Stimulated activated CD4-positive, alpha-beta T cell treated with anti-CD3 and anti-CD28 coated beads, TNF-alpha, amount 100 ng/mL, for 1 hour (primary cell): ENCODE measurements at regions not wholly inside any gene's neighbourhood (a gene's known extent, or its start where the extent isn't known, plus 50 kb on each side); places are given as distances from the start of the nearest gene placed in this dataset.

ENCODE experiments used
- DNase-seq, 3 donors: peaks; one replicate each; pipeline ENCODE4 v3.0.0-alpha.2; 2020; ENCODE audit warnings: low read depth in 3 of 3, low spot score in 1 of 3

DNA sequence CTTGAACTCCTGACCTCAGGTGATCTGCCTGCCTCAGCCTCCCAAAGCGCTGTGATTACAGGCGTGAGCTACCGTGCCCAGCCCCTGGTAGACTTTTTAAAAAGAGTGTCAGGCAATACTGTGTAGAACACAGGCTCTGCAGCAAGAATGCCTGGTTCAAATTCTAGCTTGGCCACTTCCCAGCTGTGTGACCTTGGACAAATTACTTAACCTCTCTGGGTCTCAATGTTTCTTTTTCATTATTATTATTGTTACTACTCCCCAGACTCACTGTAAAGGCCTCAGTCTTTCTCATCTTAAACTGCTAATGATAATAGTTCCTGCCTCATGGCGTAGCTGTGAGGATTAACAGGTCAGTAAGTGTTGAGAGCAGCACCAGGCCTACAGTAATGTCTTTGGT lies 114.3 kb downstream of the LITAF start:
- DNase-seq = no peak

DNA sequence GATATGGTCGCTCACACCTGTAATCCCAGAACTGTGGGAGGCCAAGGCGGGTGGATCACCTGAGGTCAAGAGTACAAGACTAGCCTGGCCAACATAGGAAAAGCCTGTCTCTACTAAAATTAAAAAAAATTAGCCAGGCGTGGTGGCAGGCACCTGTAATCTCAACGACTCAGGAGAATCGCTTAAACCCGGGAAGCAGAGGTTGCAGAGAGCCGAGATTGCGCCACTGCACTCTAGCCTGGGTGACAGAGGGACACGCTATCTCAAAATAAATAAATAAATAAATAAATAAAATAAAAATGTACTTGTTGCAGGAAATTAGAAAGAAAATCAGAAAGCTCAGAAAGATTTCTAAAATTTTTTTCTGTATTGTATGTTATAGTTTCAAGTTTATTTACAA lies 113.9 kb downstream of the LITAF start:
- DNase-seq = no peak

DNA sequence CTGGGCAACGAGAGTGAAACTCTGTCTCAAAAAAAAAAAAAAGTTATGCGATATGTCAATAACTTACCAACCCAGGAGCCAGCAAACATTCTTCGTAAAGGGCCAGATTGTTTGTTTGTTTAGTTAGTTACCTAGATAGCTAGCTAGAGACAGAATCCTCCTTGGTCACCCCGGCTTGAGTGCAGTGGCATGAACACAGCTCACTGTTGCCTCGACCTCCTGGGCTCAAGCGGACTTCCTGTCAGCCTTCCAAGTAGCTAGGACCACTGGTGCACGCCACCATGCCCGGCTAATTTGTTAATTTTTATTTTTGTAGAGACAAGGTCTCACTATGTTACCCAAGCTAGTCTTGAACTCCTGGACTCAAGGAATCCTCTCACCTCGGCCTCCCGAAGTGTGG lies 113.0 kb downstream of the LITAF start:
- no peak for DNase-seq

DNA sequence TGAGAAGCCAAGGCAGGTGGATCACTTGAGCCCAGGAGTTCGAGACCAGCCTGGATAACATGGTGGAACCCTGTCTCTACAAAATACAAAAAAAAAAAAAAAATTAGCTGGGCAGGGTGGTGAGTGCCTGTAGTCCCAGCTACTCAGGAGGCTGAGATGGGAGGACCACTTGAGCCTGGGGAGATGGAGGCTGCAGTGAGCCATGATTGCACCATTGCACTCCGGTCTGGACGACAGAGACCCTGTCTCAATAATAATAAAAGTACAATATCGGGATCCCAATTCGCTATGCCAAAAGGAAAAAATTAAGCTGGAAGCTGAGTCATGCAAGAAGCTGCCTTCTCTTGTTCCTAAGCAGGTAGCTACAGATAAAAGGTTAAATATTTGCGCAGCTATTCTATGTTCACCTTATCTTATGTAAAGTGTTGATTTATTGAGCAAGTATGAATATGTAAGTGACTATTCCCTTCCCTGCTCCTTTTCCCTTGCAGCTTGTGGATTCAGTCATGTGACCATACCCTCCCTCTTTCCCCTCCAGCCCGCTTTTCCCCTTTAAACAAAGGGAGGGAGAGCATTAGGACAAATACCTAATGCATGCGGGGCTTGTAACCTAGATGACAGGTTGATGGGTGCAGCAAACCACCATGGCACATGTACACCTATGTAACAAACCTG lies 112.0 kb downstream of the LITAF start:
- no peak for DNase-seq

DNA sequence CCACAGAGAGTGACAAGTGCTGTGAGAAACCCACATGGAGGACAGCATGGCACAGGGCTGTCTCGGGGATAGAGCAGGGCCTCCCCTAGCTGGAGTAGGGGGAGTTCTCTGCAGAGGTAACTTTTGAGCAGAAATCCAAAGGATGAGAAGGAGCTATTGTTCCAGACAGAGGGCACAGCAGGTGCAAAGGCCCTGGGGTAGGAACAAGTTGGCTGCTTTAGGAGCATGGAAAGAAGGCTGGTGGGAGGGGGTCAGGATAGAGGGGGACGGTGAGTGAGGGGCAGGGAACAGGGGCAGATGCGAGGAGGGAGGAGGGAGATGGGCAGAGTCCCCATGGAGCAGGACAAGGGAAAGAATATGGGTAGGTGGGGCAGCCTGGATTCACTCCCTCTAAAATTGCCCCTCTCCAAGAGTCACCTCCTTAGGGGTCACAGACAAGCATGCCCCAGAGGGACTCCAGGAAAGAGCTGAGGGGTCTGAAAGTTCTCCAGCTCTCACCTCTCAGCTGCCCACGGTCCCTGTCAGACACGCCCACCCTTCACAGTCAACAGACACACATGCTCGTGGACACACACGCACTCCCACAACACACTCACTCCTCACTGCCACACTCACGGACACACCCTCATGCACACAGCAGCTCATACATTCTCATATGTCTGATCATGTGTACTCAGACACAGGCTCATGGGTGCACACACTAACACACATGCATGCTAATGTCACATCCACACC lies 110.7 kb downstream of the LITAF start:
- DNase-seq = no peak

DNA sequence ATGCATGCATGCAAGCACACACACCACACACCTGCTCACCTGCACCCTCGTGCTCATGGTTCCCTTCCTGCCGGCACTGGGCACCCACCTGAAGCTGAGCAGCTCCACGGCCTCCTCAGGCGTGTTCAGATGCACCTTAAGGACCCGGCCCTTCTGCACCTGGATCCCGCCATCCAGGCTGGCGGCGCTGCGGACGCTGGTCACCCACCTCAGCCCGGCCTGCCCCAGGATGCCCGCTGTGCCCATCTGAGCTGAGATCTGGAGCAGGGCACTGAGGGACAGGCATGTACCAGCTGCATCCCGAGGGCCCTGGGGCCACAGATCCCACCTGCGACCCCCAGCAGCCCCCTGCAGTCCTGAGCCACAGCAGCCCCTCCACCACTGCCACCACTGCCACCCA lies 110.0 kb downstream of the LITAF start:
- DNase-seq = no peak

DNA sequence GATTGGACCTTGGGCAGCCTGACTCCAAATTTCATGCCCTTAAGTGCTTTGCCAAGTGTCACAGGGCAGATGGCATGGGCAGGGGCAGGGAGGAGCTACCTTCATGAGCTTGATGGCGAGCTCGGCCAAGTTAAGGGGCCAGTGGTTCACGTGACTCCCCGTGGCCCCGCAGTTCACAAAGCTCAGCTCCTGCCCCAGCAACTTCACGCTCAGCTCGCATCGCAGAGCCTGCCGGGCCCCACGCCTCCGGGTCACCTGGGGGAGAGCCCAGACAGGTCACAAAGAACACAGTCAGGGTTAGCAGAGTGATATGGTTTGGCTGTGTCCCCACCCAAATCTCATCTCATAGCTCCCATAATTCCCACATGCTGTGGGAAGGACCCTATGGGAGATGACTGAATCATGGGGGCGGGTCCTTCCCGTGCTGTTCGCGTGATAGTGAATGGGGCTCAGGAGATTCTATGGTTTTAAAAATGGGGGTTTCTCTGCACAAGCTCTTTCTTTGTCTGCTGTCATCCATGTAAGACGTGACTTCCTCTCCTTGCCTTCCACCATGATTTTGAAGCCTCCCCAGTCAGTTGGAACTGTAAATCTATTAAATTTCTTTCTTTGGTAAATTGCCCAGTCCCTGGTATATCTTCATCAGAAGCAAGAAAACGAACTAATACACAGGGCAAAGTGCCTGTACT lies 108.1 kb downstream of the LITAF start:
- no peak for DNase-seq

DNA sequence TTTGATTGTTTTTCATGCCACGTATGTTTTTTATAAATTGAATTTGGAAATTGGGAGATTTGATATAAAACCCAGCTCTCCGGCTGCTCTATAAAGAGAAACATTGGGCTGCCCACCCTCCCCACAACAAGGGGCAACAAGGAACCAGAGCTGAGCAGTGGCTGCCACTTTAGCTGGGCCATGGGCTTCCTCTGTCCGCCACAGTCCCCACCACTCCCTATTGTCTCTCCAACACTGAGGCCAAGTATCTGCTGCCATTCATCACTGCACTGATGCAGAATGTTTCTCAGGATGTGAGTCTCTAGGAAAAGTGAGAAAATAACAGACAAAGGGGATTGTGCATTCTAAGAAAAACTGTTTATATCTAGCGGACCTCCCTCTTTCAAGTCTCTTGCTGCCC lies 106.8 kb downstream of the LITAF start:
- no peak for DNase-seq

DNA sequence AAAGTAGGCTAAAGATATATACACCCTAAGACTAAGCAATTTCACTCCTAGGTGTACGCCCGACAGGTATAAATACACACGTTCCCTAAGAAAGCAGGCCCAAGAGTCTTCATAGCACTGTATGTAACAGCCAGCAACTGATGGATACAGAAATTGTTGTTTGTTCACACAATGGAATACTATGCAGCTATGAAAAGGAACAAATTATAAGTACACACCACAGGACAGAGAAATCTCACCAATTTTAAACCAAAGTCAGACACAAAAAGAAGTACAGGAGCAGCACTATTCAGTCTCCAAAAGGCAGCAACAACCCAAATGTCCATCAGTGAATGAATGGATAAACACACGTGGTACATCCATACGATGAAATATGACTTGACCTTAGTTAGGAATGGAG lies 106.1 kb downstream of the LITAF start:
- no peak for DNase-seq

DNA sequence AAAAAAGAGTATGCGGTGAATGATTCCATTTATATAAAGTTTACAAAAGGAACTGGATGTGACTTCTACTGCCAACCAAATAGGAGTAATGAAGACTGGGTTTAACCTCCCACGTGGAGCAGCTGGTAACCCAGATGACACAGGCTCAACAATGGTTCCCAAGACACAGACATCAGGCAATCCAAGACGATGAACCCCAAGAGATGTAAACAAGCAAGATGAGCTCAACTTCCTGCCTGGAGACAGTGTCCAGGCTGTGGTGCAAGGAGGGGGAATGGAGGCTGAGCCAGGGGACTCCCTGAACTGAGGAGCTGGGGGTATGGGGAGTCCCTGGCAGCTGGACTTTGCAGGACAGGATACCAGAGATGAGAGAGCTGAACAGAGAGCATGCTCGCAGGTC lies 104.7 kb downstream of the LITAF start:
- DNase-seq = no peak

DNA sequence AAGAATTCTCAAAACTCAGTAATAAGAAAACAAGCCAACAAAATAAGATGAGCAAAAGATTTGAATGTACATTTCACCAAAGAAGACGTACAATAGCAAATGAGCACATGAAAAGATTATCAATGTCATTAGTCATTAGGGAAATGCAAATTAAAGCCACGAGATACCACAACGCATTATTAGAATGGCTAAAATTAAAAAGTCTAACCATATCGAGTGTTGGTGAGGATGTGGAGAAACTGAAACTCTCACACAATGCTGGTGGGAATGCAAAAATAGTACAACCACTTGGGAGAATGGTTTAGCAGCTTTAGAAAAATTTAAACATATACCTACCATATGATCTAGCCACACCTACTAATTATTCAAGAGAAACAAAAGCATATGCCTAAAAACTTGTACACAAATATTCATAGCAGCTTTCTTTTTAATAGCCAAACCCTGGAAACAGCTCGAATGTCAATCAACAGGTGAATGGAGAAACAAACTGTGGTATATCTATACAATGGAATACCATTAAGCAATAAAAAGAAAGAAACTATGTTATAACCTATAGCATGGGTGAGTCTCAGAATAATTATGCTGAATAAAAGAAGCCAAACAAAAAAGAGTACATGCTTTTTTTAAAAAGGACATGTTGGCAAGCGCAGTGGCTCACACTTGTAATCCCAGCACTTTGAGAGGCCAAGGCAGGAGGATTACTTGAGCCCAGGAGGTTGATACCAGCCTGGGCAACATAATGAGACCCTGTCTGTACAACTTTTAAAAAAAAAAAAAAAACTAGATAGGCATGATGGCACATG lies 103.6 kb downstream of the LITAF start:
- no peak for DNase-seq

DNA sequence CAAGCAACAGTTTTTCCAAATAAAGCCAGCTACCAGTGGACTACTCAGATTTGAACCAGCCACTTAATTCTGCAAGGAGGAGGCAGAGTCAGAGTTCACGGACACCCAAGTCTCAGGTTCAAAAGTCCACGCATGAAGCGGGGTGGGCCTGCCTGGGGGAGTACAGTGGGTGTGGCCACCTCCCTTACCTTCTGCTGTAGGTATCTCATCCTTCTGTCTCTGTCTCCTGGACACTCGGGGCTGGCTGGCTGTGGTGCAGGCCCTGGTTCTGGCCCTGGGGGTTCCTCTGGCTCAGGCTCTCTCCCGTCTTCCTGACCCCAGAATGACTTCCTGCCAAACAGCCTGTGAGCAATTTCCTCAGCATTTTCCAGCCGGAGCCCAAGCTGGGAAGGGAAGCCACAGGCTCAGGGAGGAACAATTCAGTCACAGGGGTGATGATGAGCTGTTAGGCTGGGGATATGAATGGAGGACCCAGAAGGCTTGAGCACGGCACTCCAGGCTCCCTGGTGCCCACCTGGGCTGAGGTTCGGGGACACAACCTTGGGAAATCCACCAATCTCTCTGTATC lies 101.9 kb downstream of the LITAF start:
- no peak for DNase-seq

DNA sequence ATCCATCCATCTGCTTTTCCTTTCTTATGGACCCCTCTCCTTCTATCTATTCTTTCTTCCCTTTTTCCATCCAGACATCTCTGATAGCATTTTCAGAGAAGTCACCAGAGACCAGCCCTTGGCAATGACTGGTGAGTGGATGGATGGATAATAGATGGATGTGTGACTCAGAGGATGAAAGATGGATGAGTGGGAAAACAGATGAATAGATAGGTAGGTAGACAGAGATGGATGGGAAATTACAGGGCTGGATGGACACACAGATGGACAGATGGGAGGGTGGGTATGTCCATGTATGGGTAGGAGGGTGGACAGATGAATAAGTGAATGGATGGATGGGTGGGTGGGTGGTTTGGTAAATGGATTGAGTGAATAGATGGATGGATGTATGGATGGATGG lies 101.0 kb downstream of the LITAF start:
- DNase-seq = no peak

DNA sequence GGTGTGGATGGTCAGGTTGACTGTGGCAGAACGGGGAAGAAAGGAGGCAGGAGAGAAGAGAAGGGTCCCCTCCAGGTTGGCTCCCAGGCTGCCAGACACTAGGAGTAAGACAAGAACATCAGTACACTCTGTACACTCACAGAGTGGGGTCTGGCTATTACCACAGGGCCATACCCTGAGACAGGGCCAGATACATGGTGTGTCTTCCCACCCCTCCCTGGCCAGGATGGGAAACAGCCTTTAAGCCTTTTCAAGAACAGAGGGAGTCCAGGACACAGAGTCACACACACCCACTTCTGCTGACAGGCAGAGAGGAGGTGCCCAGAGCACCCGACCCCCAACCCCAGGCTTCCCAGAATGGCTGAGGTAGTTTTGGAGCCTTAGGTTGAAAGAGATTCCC lies 99.4 kb downstream of the LITAF start:
- no peak for DNase-seq

DNA sequence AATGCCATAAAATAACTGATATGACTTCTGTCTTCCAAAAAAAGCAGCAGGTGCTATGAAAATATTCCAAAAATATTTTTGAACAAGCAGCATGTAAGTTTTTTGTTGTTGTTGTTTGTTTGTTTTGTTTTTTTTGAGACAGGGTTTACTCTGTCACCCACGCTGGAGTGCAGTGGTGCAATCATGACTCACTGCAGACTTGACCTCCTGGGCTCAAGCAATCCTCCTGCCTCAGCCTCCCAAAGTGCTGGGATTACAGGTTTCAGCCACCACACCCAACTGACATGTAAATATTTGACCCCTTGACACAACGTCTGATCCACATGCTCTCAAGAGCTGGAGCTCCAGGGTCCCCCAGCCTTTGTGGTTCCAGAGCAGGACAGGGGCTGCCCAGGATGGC lies 98.4 kb downstream of the LITAF start:
- no peak for DNase-seq

DNA sequence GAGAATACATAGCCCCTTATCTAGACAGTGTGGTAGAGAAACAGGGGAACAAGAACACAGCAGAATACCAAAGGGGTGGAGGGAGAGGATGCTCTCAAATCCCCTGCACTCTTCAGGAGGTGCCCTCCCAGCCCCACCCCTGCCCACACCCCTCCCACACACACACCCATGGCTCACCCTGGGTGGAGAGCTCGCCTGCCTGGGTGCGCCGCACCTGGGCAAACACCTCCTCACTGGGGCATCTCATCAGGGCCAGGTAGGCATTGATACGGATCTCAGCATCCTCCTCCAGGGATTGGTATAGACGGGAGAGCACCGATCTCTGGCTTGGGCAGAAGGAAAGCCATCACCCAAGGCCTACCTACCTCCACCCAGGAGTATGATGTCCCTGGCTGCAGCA lies 95.2 kb downstream of the LITAF start:
- DNase-seq = no peak

DNA sequence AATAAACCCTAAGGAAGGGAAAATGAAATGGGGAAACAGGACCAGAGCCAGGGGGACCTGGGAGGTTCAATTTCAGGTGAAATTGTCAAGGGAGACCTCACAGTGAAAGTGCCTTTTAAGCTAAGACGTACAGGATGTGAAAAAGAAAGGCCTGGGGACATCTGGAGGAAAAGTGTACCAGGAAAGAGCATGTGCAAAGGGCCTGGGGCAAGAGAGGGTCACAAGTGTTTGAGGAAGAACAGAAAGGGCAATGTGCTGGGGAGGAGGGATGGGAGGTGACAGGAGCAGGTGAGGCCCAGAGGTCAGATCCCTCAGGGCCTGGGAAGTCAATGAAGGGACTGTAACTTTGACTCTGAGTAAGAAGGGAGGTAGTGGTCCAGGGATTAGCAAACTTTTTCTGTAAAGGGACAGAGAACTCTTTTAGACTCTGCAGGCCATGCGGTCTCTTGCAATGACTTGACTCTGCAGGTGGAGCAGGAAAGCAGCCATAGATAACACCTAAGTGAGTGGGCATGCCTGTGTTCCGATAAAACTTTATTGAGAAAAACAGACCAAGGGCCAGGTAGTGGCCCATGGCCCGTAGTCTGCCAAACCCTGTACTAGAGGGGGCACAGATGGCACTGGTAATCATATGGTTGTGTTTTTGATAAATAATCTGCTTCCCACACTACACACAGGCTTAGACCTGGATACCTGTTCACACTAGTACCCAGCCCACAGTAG lies 93.8 kb downstream of the LITAF start:
- no peak for DNase-seq

DNA sequence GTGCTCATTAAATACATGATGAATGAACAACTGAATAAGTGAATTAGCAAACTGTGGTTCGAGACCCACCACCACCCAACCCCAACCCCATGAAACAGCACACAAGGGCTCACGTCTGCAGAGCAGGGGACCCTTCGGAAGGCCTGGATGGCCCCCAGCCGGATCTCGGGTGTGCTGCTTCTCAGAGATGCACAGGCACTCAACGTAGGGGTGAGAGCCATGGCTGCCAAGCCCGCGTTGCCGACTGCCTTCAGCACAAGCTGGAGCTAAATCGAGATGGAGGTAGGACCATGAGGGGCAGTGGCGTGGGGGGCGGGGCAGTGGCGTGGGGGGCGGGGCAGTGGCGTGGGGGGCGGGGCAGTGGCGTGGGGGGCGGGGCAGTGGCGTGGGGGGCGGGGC lies 93.2 kb downstream of the LITAF start:
- DNase-seq = no peak

DNA sequence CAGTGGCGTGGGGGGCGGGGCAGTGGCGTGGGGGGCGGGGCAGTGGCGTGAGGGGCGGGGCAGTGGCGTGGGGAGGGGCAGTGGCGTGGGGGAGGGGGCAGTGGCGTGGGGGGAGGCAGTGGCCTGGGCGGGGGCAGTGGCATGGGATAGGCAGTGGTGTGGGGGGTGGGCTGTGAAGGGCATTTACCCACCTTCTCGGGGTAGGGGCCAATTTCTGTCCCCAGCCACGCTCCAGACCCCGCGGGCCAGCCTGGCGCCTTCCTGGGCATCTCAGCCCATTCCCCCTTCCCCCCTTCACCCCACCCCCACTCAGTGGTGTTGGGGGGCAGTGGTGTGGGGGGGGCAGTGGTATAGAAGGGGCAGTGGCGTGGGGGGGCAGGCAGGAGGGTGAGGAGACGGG lies 92.7 kb downstream of the LITAF start:
- DNase-seq = no peak

DNA sequence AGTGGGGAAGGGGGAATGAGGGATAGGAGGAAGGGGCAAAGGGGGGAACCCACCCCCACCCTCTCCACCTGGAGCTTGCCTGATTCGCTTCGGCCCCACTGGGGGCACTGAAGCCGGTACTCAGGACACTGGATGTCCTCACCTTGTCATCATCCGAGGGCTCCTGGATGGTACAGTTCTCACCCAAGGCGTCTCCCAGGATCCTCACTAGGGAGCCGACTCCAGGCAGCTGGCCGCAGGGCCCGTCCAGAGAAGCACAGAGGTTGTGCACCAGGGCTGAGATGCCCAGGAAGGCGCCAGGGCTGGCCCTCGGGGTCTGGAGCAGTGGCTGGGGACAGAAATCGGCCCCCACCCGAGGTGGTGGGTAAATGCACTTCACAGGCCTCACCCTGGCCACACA lies 92.3 kb downstream of the LITAF start:
- no peak for DNase-seq

DNA sequence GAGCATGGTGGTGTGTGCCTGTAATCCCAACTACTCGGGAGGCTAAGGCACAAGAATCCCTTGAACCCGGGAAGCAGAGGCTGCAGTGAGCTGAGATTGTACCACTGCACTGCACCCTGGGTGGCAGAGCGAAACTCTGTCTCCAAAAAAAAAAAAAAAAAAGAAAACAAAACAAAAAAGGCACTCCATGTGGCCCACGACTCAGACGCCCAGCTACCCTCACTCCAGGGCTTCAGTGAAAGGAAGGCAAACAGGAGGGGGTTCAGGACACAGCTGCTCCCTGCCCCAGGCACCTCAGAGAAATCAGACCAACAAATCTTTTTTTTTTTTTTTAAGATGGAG lies 91.7 kb downstream of the LITAF start:
- no peak for DNase-seq
